Epithelial cell of esophagus (primary cell): ENCODE measurements at regions not wholly inside any gene's neighbourhood (a gene's known extent, or its start where the extent isn't known, plus 50 kb on each side); places are given as distances from the start of the nearest gene placed in this dataset.
"Not testable (repeated sequence)": the region's sequence is repeated elsewhere in the genome, so short reads cannot be mapped to it uniquely, and the experiment has no call there.

Experiments used
- DNase-seq: peaks from one replicate; pipeline ENCODE4 v3.0.0; 2010; ENCODE audit warnings: low read depth
- H3K4me3 ChIP-seq: 2 replicates; pipeline ENCODE4 v1.5.1; 2011; ENCODE audit warnings: mild to moderate bottlenecking, low read length, control low read depth
- CTCF ChIP-seq: IDR thresholded peaks from 2 replicates; pipeline ENCODE4 v1.5.1; 2011; ENCODE audit warnings: low read depth, mild to moderate bottlenecking, low read length, control low read depth, inconsistent platforms; ENCODE audit not compliant: insufficient read depth; ENCODE audit errors: missing control alignments

GRCh38 chr12:71268598-71269280 is 110.9 kb upstream of the TSPAN8 start:
- TF ChIP-seq CTCF, result no peak
- DNase-seq, result no peak
- H3K4me3 ChIP-seq, result no peak overlapping the region

GRCh38 chr12:71266606-71267005 is 108.8 kb upstream of the TSPAN8 start:
- H3K4me3 ChIP-seq, result no peak overlapping the region
- DNase-seq, result no peak
- no peak for TF ChIP-seq CTCF

- not testable (repeated sequence) for DNase-seq
These were observed 107.9 kb upstream of the TSPAN8 start for GRCh38 chr12:71265731-71266130.

GRCh38 chr12:71262466-71262865 is 104.7 kb upstream of the TSPAN8 start:
- no peak for DNase-seq
- H3K4me3 ChIP-seq, result no peak overlapping the region
- TF ChIP-seq CTCF, result no peak

More at GRCh38 chr12:71265731-71266130, 107.9 kb upstream of the TSPAN8 start:
- not testable (repeated sequence) for H3K4me3 ChIP-seq

GRCh38 chr12:71252473-71252872 is 94.7 kb upstream of the TSPAN8 start:
- H3K4me3 ChIP-seq, result no peak overlapping the region
- no peak for DNase-seq
- TF ChIP-seq CTCF, result no peak

GRCh38 chr12:71250166-71250565 is 92.4 kb upstream of the TSPAN8 start:
- H3K4me3 ChIP-seq, result no peak overlapping the region
- no peak for TF ChIP-seq CTCF
- DNase-seq, result peak; percentile 5

GRCh38 chr12:71243370-71243769 is 85.6 kb upstream of the TSPAN8 start:
- TF ChIP-seq CTCF, result no peak
- no peak overlapping the region for H3K4me3 ChIP-seq
- no peak for DNase-seq
